Breast epithelium (tissue), 3 donors: ENCODE measurements at regions not wholly inside any gene's neighbourhood (a gene's known extent, or its start where the extent isn't known, plus 50 kb on each side); places are given as distances from the start of the nearest gene placed in this dataset.

Experiments
- CTCF ChIP-seq, 3 donors: fragments of 450-650 bp; IDR thresholded peaks; one replicate each; pipeline ENCODE4 v1.5.1; 2016 to 2017; ENCODE audit warnings: antibody characterized with exemption in 3 of 3, mild to moderate bottlenecking in 3 of 3, moderate library complexity in 3 of 3
- POLR2A ChIP-seq: fragments of 450-650 bp; IDR thresholded peaks from one replicate; pipeline ENCODE4 v1.6.1; 2016; ENCODE audit warnings: antibody characterized with exemption, mild to moderate bottlenecking, moderate library complexity

DNA sequence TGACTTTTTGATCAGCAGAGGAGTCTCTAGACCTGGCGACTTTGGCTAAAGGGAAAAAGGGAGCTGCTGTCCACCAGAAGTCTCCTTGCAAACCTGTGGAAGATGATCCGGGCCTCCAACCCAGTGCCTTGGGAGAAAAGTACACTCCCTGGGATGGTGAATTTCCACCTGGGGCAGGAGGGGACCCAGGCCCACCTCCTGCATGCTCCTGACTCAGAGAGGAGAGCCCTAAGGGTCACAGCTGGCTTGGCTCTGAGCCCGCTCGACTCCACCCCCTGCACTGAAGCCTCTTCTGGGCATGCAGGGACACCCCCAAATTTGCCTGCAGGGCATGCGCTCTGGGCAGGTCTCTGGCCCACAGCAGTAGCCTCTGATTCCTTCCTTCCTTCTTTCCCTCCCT is 66.5 kb downstream of the PDCL3 start:
- TF ChIP-seq CTCF (IDR thresholded peaks at IDR 0.05) (no peak), POLR2A (no peak)
